ENCODE measurements at regions not wholly inside any gene's neighbourhood (a gene's known extent, or its start where the extent isn't known, plus 50 kb on each side); places are given as distances from the start of the nearest gene placed in this dataset.

- TF ChIP-seq CTCF (IDR thresholded peaks at IDR 0.05; ENCODE audit: low read length) (no peak), EZH2 (IDR thresholded peaks at IDR 0.05; ENCODE audit: borderline replicate concordance, low read length) (no peak)
Observed at GRCh38 chr16:77133706-77134105, 57.3 kb upstream of the MON1B start.

Data from OCI-LY1 (cell line).